Parathyroid adenoma (tissue), 2 donors: ENCODE measurements at regions not wholly inside any gene's neighbourhood (a gene's known extent, or its start where the extent isn't known, plus 50 kb on each side); places are given as distances from the start of the nearest gene placed in this dataset.

ENCODE experiments used
- H2AFZ ChIP-seq: fragments of 300-600 bp; sonication (generic); one replicate; pipeline ENCODE4 v1.7.0; 2017; ENCODE audit warnings: antibody characterized with exemption, mild to moderate bottlenecking
- H3K27ac ChIP-seq: fragments of 300-600 bp; sonication (generic); one replicate; pipeline ENCODE4 v1.7.0; 2017
- H3K27me3 ChIP-seq: fragments of 300-600 bp; sonication (generic); one replicate; pipeline ENCODE4 v1.7.0; 2017; ENCODE audit warnings: low read length; ENCODE audit not compliant: control insufficient read depth, insufficient read depth
- H3K36me3 ChIP-seq: fragments of 300-600 bp; sonication (generic); one replicate; pipeline ENCODE4 v1.7.0; 2017; ENCODE audit warnings: low read length; ENCODE audit not compliant: control insufficient read depth, insufficient read depth
- H3K4me1 ChIP-seq: fragments of 300-600 bp; sonication (generic); one replicate; pipeline ENCODE4 v1.7.0; 2017; ENCODE audit warnings: control low read depth
- H3K4me2 ChIP-seq: fragments of 300-600 bp; sonication (generic); one replicate; pipeline ENCODE4 v1.7.0; 2017; ENCODE audit warnings: low read length
- H3K4me3 ChIP-seq: fragments of 300-600 bp; sonication (generic); one replicate; pipeline ENCODE4 v1.7.0; 2017; ENCODE audit warnings: low read depth, low read length
- H3K79me2 ChIP-seq: fragments of 300-600 bp; sonication (generic); one replicate; pipeline ENCODE4 v1.7.0; 2017; ENCODE audit warnings: control low read depth
- H3K9ac ChIP-seq: fragments of 300-600 bp; sonication (generic); one replicate; pipeline ENCODE4 v1.7.0; 2017; ENCODE audit warnings: mild to moderate bottlenecking
- H3K9me3 ChIP-seq: fragments of 300-600 bp; sonication (generic); one replicate; pipeline ENCODE4 v1.7.0; 2017; ENCODE audit warnings: low read length; ENCODE audit not compliant: control insufficient read depth
- TF ChIP-seq, protein P1 (sequence below): fragments of 300-600 bp; sonication (generic); IDR thresholded peaks from one replicate; pipeline ENCODE4 v1.7.0; 2017; ENCODE audit warnings: antibody characterized with exemption, mild to moderate bottlenecking
- donor health status: primary hyperparathyroidism.

DNA sequence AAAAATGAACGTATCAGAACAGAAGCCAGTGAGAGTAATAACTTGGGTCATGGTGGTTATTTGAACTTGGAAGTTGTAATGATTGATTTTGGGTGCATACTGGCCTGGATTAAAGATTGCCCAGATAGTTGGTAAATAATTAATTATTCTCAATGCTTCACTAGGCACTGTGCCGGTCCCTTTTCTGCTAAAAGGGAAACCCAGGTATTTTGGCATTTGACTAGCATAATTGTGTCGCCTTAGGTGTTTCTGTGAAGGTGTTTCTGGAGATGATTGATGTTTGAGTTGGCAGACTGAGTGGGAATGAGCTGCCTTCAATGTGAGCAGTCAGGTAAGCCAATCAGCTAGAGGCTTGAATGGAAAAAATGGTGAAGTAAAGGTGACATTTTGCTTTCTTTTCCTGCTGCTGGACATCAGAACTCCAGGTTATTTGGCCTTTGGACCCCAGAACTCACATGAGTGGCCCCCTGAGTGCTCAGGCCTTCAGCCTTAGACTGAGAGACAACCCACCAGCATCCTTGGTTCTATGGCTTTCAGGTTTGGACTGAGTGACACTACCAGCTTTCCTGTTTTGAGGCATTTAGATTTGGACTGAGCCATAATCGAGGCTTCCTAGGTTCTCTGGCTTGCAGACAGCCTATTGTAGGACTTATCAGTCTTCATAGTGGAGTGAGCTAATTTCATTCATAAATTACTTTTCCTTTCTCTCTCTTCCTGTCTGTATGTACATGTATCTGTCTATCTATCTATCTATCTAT is 120.7 kb upstream of the PAPPA start:
- Histone ChIP-seq H3K4me1 (no peaks in the 10 kb centered on the region), H3K9me3 (no peaks in the 10 kb centered on the region), H3K4me3 (no peak overlapping the region), H3K79me2 (no peaks in the 10 kb centered on the region), H3K36me3 (no peaks in the 10 kb centered on the region), H3K27me3 (no peaks in the 10 kb centered on the region), H3K4me2 (no peak overlapping the region), H3K27ac (no peak overlapping the region), H3K9ac (no peak overlapping the region), H2AFZ (no peak overlapping the region)
- TF ChIP-seq, protein P1, sequence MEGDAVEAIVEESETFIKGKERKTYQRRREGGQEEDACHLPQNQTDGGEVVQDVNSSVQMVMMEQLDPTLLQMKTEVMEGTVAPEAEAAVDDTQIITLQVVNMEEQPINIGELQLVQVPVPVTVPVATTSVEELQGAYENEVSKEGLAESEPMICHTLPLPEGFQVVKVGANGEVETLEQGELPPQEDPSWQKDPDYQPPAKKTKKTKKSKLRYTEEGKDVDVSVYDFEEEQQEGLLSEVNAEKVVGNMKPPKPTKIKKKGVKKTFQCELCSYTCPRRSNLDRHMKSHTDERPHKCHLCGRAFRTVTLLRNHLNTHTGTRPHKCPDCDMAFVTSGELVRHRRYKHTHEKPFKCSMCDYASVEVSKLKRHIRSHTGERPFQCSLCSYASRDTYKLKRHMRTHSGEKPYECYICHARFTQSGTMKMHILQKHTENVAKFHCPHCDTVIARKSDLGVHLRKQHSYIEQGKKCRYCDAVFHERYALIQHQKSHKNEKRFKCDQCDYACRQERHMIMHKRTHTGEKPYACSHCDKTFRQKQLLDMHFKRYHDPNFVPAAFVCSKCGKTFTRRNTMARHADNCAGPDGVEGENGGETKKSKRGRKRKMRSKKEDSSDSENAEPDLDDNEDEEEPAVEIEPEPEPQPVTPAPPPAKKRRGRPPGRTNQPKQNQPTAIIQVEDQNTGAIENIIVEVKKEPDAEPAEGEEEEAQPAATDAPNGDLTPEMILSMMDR: no peak

DNA sequence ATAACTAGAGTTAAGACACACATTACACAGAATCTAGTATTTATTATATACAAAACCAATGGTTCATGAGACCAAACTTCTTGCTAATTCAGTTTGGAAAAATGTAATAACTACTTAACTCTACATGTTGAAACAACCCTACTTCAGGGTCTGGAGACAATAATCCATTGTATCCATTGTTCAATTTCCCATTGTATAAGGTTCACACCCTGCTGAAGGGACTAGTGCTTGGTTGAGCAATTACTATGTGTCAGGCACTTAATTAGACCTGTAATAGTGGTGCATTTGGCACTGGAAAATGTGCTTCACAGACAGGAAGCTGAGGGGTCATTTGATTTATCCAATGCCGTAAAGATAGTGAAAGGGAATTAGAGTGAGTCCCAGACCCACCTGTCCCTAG is 114.3 kb upstream of the PAPPA start:
- H3K27ac ChIP-seq: no peak overlapping the region
- no peaks in the 10 kb centered on the region for H3K9me3 ChIP-seq
- no peak overlapping the region for H3K4me2 ChIP-seq
- H3K4me3 ChIP-seq: no peak overlapping the region
- H3K27me3 ChIP-seq: no peaks in the 10 kb centered on the region
- H3K9ac ChIP-seq: no peak overlapping the region
- no peak overlapping the region for H2AFZ ChIP-seq
- H3K4me1 ChIP-seq: no peaks in the 10 kb centered on the region
- H3K36me3 ChIP-seq: no peaks in the 10 kb centered on the region
- TF ChIP-seq, protein P1: no peak
- no peaks in the 10 kb centered on the region for H3K79me2 ChIP-seq

DNA sequence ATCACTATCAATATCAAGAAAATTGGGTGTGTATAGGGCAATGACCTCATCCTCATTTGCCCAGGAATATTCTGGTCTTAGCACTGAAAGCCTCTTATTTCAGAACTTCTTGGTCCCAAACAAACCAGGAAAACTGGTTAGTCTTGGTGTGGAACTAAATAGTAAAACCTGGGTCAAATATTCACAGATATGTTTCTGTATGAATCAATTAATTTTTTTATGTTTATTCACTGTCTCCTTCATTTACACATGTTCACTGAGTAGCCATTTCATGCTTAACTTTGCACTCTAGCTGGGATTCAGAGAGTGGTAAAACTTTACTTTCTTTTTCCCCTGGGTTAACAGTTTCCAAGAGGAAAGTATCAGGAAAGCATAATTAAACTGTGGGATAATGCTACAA is 113.7 kb upstream of the PAPPA start:
- TF ChIP-seq, protein P1: no peak
- Histone ChIP-seq H3K9ac (no peak overlapping the region), H3K27ac (no peak overlapping the region), H3K9me3 (no peaks in the 10 kb centered on the region), H3K27me3 (no peaks in the 10 kb centered on the region), H3K4me2 (no peak overlapping the region), H3K4me1 (no peaks in the 10 kb centered on the region), H3K4me3 (no peak overlapping the region), H3K79me2 (no peaks in the 10 kb centered on the region), H3K36me3 (no peaks in the 10 kb centered on the region), H2AFZ (no peak overlapping the region)

DNA sequence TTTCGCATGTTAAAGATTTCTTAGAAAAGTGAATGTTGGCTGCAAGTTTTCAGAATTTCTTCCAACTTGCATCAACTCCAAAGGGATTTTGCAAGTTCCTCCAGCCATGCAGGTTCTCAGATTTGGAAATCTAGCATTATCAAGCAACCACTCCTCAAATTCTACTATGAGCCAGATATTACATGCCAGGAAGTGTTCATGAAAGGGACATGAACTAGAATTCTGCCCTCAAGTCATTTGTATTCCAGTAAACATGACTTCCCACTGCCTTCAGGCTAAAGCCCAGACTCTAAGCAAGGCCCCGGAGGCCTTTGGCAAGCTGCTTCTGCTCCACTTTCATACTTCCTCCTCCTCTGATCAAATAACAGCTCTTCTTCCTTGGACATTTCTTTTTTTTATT is 111.3 kb upstream of the PAPPA start:
- H3K4me3 ChIP-seq: no peak overlapping the region
- no peak overlapping the region for H2AFZ ChIP-seq
- H3K4me1 ChIP-seq: no peaks in the 10 kb centered on the region
- TF ChIP-seq, protein P1: no peak
- H3K27ac ChIP-seq: no peak overlapping the region
- H3K4me2 ChIP-seq: no peak overlapping the region
- H3K36me3 ChIP-seq: no peaks in the 10 kb centered on the region
- no peaks in the 10 kb centered on the region for H3K9me3 ChIP-seq
- no peak overlapping the region for H3K9ac ChIP-seq
- H3K79me2 ChIP-seq: no peaks in the 10 kb centered on the region
- no peaks in the 10 kb centered on the region for H3K27me3 ChIP-seq

DNA sequence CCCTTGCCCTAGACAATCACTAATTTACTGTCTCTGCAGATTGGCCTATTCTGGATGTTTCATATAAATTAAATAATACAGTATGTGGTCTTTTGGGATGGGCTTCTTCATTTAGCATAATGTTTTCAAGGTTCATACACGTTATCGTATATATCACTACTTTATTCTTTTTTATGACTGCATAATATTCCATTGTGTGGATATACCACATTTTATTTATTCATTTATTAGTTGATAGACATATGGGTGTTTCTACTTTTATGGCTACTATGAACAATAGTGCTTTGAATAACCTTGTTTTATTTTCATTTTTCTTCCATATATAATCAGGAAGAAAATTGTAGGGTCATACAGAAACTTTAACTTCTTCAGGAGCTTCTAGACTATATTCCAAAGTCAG is 108.5 kb upstream of the PAPPA start:
- H2AFZ ChIP-seq: no peak overlapping the region
- H3K27me3 ChIP-seq: no peaks in the 10 kb centered on the region
- H3K4me1 ChIP-seq: no peaks in the 10 kb centered on the region
- TF ChIP-seq, protein P1: no peak
- no peaks in the 10 kb centered on the region for H3K9me3 ChIP-seq
- H3K4me3 ChIP-seq: no peak overlapping the region
- H3K79me2 ChIP-seq: no peaks in the 10 kb centered on the region
- no peak overlapping the region for H3K9ac ChIP-seq
- no peaks in the 10 kb centered on the region for H3K36me3 ChIP-seq
- H3K4me2 ChIP-seq: no peak overlapping the region
- no peak overlapping the region for H3K27ac ChIP-seq
